GM12878 (cell line): ENCODE measurements at regions not wholly inside any gene's neighbourhood (a gene's known extent, or its start where the extent isn't known, plus 50 kb on each side); places are given as distances from the start of the nearest gene placed in this dataset.

ENCODE experiments used
- ATAC-seq: fragments of 200-7000 bp; cut with Tn5 transposase; 3 replicates; pipeline ENCODE4 v1.9.1; 2020; ENCODE audit warnings: mild to moderate bottlenecking, moderate library complexity
- BruUV-seq: library from RNA; stranded (reverse); fragments of 400-500 nt; replicated peaks from 2 replicates; lab custom pipeline; 2021; lab: Mats Ljungman, UMichigan
- CTCF ChIA-PET: fragments of 300-600 bp; sonication (Branson Sonifier 250); formaldehyde crosslinking; extraction: SDS; loops from one replicate; lab custom pipeline; 2021; ENCODE audit warnings: inconsistent platforms; lab: Yijun Ruan, JAX
- POLR2A ChIA-PET: fragments of 350-600 bp; formaldehyde crosslinking; extraction: SDS; loops from one replicate; lab custom pipeline; 2021; ENCODE audit warnings: inconsistent platforms; lab: Charles Lee
- RAD21 ChIA-PET: fragments of 300-600 bp; sonication (Branson Sonifier 250); formaldehyde crosslinking; loops from one replicate; lab custom pipeline; 2023; ENCODE audit warnings: antibody characterized with exemption; ENCODE audit not compliant: unreplicated experiment; lab: Charles Lee
- SMC1A ChIA-PET: fragments of 300-600 bp; sonication (Branson Sonifier 250); formaldehyde crosslinking; loops from one replicate; lab custom pipeline; 2023; ENCODE audit not compliant: unreplicated experiment, uncharacterized antibody; lab: Charles Lee
- DNase-seq: peaks from one replicate; pipeline ENCODE4 v3.0.0-alpha.2; 2011; ENCODE audit warnings: low read depth, low spot score
- FAIRE-seq: peaks from 3 replicates; lab custom pipeline; 2011; peaks lifted over from hg19 to GRCh38; lab: Jason Lieb, UNC
- H2AFZ ChIP-seq: 2 replicates; pipeline ENCODE4 v1.6.0; 2011; ENCODE audit warnings: low read depth, low read length, control low read depth; ENCODE audit not compliant: control insufficient read depth
- H3K27ac ChIP-seq: 2 replicates; pipeline ENCODE4 v1.5.1; 2011; ENCODE audit warnings: control low read depth; ENCODE audit not compliant: control insufficient read depth, insufficient read depth
- H3K27me3 ChIP-seq, 2 experiments: replicated peaks in 1 of 2; 2 replicates each; pipeline versions ENCODE4 v1.6.0 to v1.6.1; 2011; ENCODE audit warnings: low read length in 1 of 2; ENCODE audit not compliant: control insufficient read depth in 2 of 2, insufficient read depth in 2 of 2
- H3K36me3 ChIP-seq, 2 experiments: 2 replicates each; pipeline ENCODE4 v1.5.1; 2011; ENCODE audit warnings: low read length in 1 of 2; ENCODE audit not compliant: control insufficient read depth in 2 of 2, insufficient read depth in 2 of 2
- H3K4me1 ChIP-seq: 2 replicates; pipeline ENCODE4 v1.6.1; 2011; ENCODE audit warnings: mild to moderate bottlenecking, low read length, moderate library complexity, mixed read lengths; ENCODE audit not compliant: control insufficient read depth, insufficient read depth
- H3K4me2 ChIP-seq: 2 replicates; pipeline ENCODE4 v1.6.0; 2011; ENCODE audit warnings: control low read depth; ENCODE audit not compliant: control insufficient read depth, insufficient read depth
- H3K4me3 ChIP-seq: fragments of 200-600 bp; sonication (generic); 2 replicates; pipeline ENCODE4 v1.5.1; 2016
- H3K79me2 ChIP-seq: 2 replicates; pipeline ENCODE4 v1.6.0; 2011; ENCODE audit warnings: low read length; ENCODE audit not compliant: control insufficient read depth, insufficient read depth
- H3K9ac ChIP-seq: 2 replicates; pipeline ENCODE4 v1.8.0; 2011; ENCODE audit warnings: low read length, control low read depth, mixed read lengths; ENCODE audit not compliant: control insufficient read depth, insufficient read depth
- H3K9me3 ChIP-seq: replicated peaks from 3 replicates; pipeline ENCODE4 v1.5.1; 2011; ENCODE audit warnings: mild to moderate bottlenecking, low read length; ENCODE audit not compliant: control insufficient read depth, insufficient read depth
- H4K20me1 ChIP-seq: 2 replicates; pipeline ENCODE4 v1.6.0; 2011; ENCODE audit not compliant: control insufficient read depth, insufficient read depth
- BCL11A ChIP-seq: IDR thresholded peaks from 2 replicates; pipeline ENCODE4 v1.6.1; 2011; ENCODE audit warnings: low read depth, low read length
- BCL3 ChIP-seq: IDR thresholded peaks from 2 replicates; pipeline ENCODE4 v1.6.1; 2011; ENCODE audit warnings: borderline replicate concordance, low read depth, mild to moderate bottlenecking, moderate library complexity, low read length; ENCODE audit not compliant: insufficient read depth, poor library complexity, severe bottlenecking
- CREM ChIP-seq: IDR thresholded peaks from 2 replicates; pipeline ENCODE4 v1.6.1; 2014; ENCODE audit warnings: antibody characterized with exemption, low read depth
- EED ChIP-seq: sonication (generic); IDR thresholded peaks from 2 replicates; pipeline ENCODE4 v1.6.1; 2016; ENCODE audit warnings: antibody characterized with exemption, low read depth
- IRF4 ChIP-seq: IDR thresholded peaks from 2 replicates; pipeline ENCODE4 v1.6.1; 2011; ENCODE audit warnings: low read depth, low read length
- MEF2A ChIP-seq: IDR thresholded peaks from 2 replicates; pipeline ENCODE4 v1.6.1; 2011; ENCODE audit warnings: low read depth, mild to moderate bottlenecking, low read length, moderate library complexity; ENCODE audit not compliant: insufficient read depth
- MTA2 ChIP-seq: fragments of 450-650 bp; IDR thresholded peaks from 2 replicates; pipeline ENCODE4 v1.6.1; 2016; ENCODE audit warnings: low read depth, mild to moderate bottlenecking, moderate library complexity
- MXI1 ChIP-seq: fragments of 150-350 bp; IDR thresholded peaks from 2 replicates; pipeline ENCODE4 v1.6.1; 2011; ENCODE audit warnings: low read depth, mild to moderate bottlenecking, inconsistent platforms, low read length, improper control_type of control experiment
- NRF1 ChIP-seq: conservative IDR thresholded peaks from 2 replicates; pipeline ENCODE4 v1.6.1; 2011; ENCODE audit warnings: mild to moderate bottlenecking, low read depth, low read length, improper control_type of control experiment
- RELB ChIP-seq: fragments of 450-650 bp; IDR thresholded peaks from 2 replicates; pipeline ENCODE4 v1.6.1; 2017; ENCODE audit warnings: low read depth, mild to moderate bottlenecking, moderate library complexity
- RUNX3 ChIP-seq: IDR thresholded peaks from 2 replicates; pipeline ENCODE4 v1.6.1; 2012; ENCODE audit warnings: low read length, inconsistent platforms
- SMARCA5 ChIP-seq: fragments of 450-650 bp; IDR thresholded peaks from 2 replicates; pipeline ENCODE4 v1.6.1; 2017; ENCODE audit warnings: mild to moderate bottlenecking
- SPI1 ChIP-seq: IDR thresholded peaks from 2 replicates; pipeline ENCODE4 v1.6.1; 2011; ENCODE audit warnings: low read depth, mild to moderate bottlenecking, low read length, moderate library complexity, borderline replicate concordance; ENCODE audit not compliant: insufficient read depth
- TBL1XR1 ChIP-seq: IDR thresholded peaks from 2 replicates; pipeline ENCODE4 v1.6.1; 2012; ENCODE audit warnings: low read depth, low read length, improper control_type of control experiment
- ZBTB11 ChIP-seq: fragments of 450-650 bp; formaldehyde crosslinking; IDR thresholded peaks from 2 replicates; pipeline ENCODE4 v1.5.0; 2022; ENCODE audit warnings: mild to moderate bottlenecking, missing genetic modification characterization
- ZNF274 ChIP-seq: IDR thresholded peaks from one replicate; pipeline ENCODE4 v1.8.0; 2011; ENCODE audit not compliant: insufficient read length, insufficient read depth
- WGBS: methylation state at CpG from one replicate; pipeline ENCODE4 v1.1.6; 2016; ENCODE audit warnings: low lambda C conversion rate; ENCODE audit not compliant: insufficient replicate concordance, insufficient coverage; ENCODE audit errors: missing lambda C conversion rate; 5-methylcytosine and 5-hydroxymethylcytosine counted together
- in situ Hi-C: fragments of 300-500 bp; cut with MboI; formaldehyde crosslinking; loops from 9 replicates; pipeline ENCODE4 v1.14.3; 2018; ENCODE audit warnings: mixed read lengths
- intact Hi-C: fragments of 100-400 bp; cut with micrococcal nuclease; formaldehyde crosslinking; loops from one replicate; pipeline ENCODE4 v1.14.2; 2022; ENCODE audit not compliant: unreplicated experiment

GRCh38 chr6:4220558-4220957 is 85.2 kb upstream of the ECI2 start:
- Histone ChIP-seq H3K27me3 (no peaks in the 10 kb centered on the region), H3K27ac (no peak overlapping the region), H4K20me1 (no peaks in the 10 kb centered on the region), H3K79me2 (no peaks in the 10 kb centered on the region), H2AFZ (no peak overlapping the region), H3K9me3 (no peaks in the 10 kb centered on the region), H3K4me2 (no peak overlapping the region), H3K4me3 (no peak overlapping the region), H3K36me3 (no peaks in the 10 kb centered on the region), H3K9ac (no peak overlapping the region), H3K4me1 (no peaks in the 10 kb centered on the region)
- BruUV-seq, result no TSS peak
- DNase-seq (no peak), FAIRE-seq (no peak), ATAC-seq (no peak)
- intact Hi-C loops, result no loop called here
- CTCF ChIA-PET, result no interaction called here
- in situ Hi-C loops, result no loop called here
- POLR2A ChIA-PET, result no interaction called here
- WGBS, result 40% methylated on average over 1 of the region's 1 CpG
- TF ChIP-seq IRF4, result no peak
- no peak for TF ChIP-seq CREM
- TF ChIP-seq RELB, result no peak
- no peak for TF ChIP-seq ZBTB11 (CRISPR knock-in tag)
- no peak for TF ChIP-seq MXI1
- no peak for TF ChIP-seq MTA2
- no peak for TF ChIP-seq BCL11A
- TF ChIP-seq TBL1XR1, result no peak
- TF ChIP-seq ZNF274, result no peak
- TF ChIP-seq SPI1, result no peak
- no peak for TF ChIP-seq SMARCA5
- no peak for TF ChIP-seq BCL3
- no peak for TF ChIP-seq NRF1
- TF ChIP-seq RUNX3, result no peak
- TF ChIP-seq MEF2A, result no peak
- no peak for TF ChIP-seq EED
- SMC1A ChIA-PET, result no interaction called here
- RAD21 ChIA-PET, result no interaction called here
